GM12878 (cell line): ENCODE measurements at regions not wholly inside any gene's neighbourhood (a gene's known extent, or its start where the extent isn't known, plus 50 kb on each side); places are given as distances from the start of the nearest gene placed in this dataset.

Experiments used
- ATAC-seq: fragments of 200-7000 bp; cut with Tn5 transposase; 3 replicates; pipeline ENCODE4 v1.9.1; 2020; ENCODE audit warnings: mild to moderate bottlenecking, moderate library complexity
- BruUV-seq: library from RNA; stranded (reverse); fragments of 400-500 nt; replicated peaks from 2 replicates; lab custom pipeline; 2021; lab: Mats Ljungman, UMichigan
- CTCF ChIA-PET: fragments of 300-600 bp; sonication (Branson Sonifier 250); formaldehyde crosslinking; extraction: SDS; loops from one replicate; lab custom pipeline; 2021; ENCODE audit warnings: inconsistent platforms; lab: Yijun Ruan, JAX
- POLR2A ChIA-PET: fragments of 350-600 bp; formaldehyde crosslinking; extraction: SDS; loops from one replicate; lab custom pipeline; 2021; ENCODE audit warnings: inconsistent platforms; lab: Charles Lee
- RAD21 ChIA-PET: fragments of 300-600 bp; sonication (Branson Sonifier 250); formaldehyde crosslinking; loops from one replicate; lab custom pipeline; 2023; ENCODE audit warnings: antibody characterized with exemption; ENCODE audit not compliant: unreplicated experiment; lab: Charles Lee
- SMC1A ChIA-PET: fragments of 300-600 bp; sonication (Branson Sonifier 250); formaldehyde crosslinking; loops from one replicate; lab custom pipeline; 2023; ENCODE audit not compliant: unreplicated experiment, uncharacterized antibody; lab: Charles Lee
- DNase-seq: peaks from one replicate; pipeline ENCODE4 v3.0.0-alpha.2; 2011; ENCODE audit warnings: low read depth, low spot score
- FAIRE-seq: peaks from 3 replicates; lab custom pipeline; 2011; peaks lifted over from hg19 to GRCh38; lab: Jason Lieb, UNC
- H2AFZ ChIP-seq: 2 replicates; pipeline ENCODE4 v1.6.0; 2011; ENCODE audit warnings: low read depth, low read length, control low read depth; ENCODE audit not compliant: control insufficient read depth
- H3K27ac ChIP-seq: 2 replicates; pipeline ENCODE4 v1.5.1; 2011; ENCODE audit warnings: control low read depth; ENCODE audit not compliant: control insufficient read depth, insufficient read depth
- H3K27me3 ChIP-seq, 2 experiments: replicated peaks in 1 of 2; 2 replicates each; pipeline versions ENCODE4 v1.6.0 to v1.6.1; 2011; ENCODE audit warnings: low read length in 1 of 2; ENCODE audit not compliant: control insufficient read depth in 2 of 2, insufficient read depth in 2 of 2
- H3K36me3 ChIP-seq, 2 experiments: 2 replicates each; pipeline ENCODE4 v1.5.1; 2011; ENCODE audit warnings: low read length in 1 of 2; ENCODE audit not compliant: control insufficient read depth in 2 of 2, insufficient read depth in 2 of 2
- H3K4me1 ChIP-seq: 2 replicates; pipeline ENCODE4 v1.6.1; 2011; ENCODE audit warnings: mild to moderate bottlenecking, low read length, moderate library complexity, mixed read lengths; ENCODE audit not compliant: control insufficient read depth, insufficient read depth
- H3K4me2 ChIP-seq: 2 replicates; pipeline ENCODE4 v1.6.0; 2011; ENCODE audit warnings: control low read depth; ENCODE audit not compliant: control insufficient read depth, insufficient read depth
- H3K4me3 ChIP-seq: fragments of 200-600 bp; sonication (generic); 2 replicates; pipeline ENCODE4 v1.5.1; 2016
- H3K79me2 ChIP-seq: 2 replicates; pipeline ENCODE4 v1.6.0; 2011; ENCODE audit warnings: low read length; ENCODE audit not compliant: control insufficient read depth, insufficient read depth
- H3K9ac ChIP-seq: 2 replicates; pipeline ENCODE4 v1.8.0; 2011; ENCODE audit warnings: low read length, control low read depth, mixed read lengths; ENCODE audit not compliant: control insufficient read depth, insufficient read depth
- H3K9me3 ChIP-seq: replicated peaks from 3 replicates; pipeline ENCODE4 v1.5.1; 2011; ENCODE audit warnings: mild to moderate bottlenecking, low read length; ENCODE audit not compliant: control insufficient read depth, insufficient read depth
- H4K20me1 ChIP-seq: 2 replicates; pipeline ENCODE4 v1.6.0; 2011; ENCODE audit not compliant: control insufficient read depth, insufficient read depth
- ASH2L ChIP-seq: fragments of 300-600, 200-600 bp; sonication (generic); IDR thresholded peaks from 2 replicates; pipeline ENCODE4 v1.6.1; 2017; ENCODE audit warnings: low read depth, mild to moderate bottlenecking, borderline replicate concordance
- ESRRA ChIP-seq: IDR thresholded peaks from 2 replicates; pipeline ENCODE4 v1.6.1; 2012; ENCODE audit warnings: mild to moderate bottlenecking, low read length, improper control_type of control experiment
- HDAC2 ChIP-seq: fragments of 200-600 bp; sonication (generic); IDR thresholded peaks from 2 replicates; pipeline ENCODE4 v1.6.1; 2017
- KLF5 ChIP-seq: fragments of 450-650 bp; IDR thresholded peaks from 2 replicates; pipeline ENCODE4 v1.6.1; 2014; ENCODE audit warnings: mild to moderate bottlenecking; ENCODE audit not compliant: partially characterized antibody
- MAX ChIP-seq: IDR thresholded peaks from 2 replicates; pipeline ENCODE4 v1.6.1; 2012; ENCODE audit warnings: low read depth, low read length, improper control_type of control experiment
- NFYA ChIP-seq: IDR thresholded peaks from 2 replicates; pipeline ENCODE4 v1.6.1; 2011; ENCODE audit warnings: low read depth, mild to moderate bottlenecking, low read length, improper control_type of control experiment, borderline replicate concordance
- PBX3 ChIP-seq: IDR thresholded peaks from 2 replicates; pipeline ENCODE4 v1.6.1; 2011; ENCODE audit warnings: mild to moderate bottlenecking, low read depth, low read length, moderate library complexity; ENCODE audit not compliant: insufficient replicate concordance
- RB1 ChIP-seq: fragments of 450-650 bp; formaldehyde crosslinking; IDR thresholded peaks from 2 replicates; pipeline ENCODE4 v1.6.1; 2017; ENCODE audit warnings: mild to moderate bottlenecking, borderline replicate concordance
- RUNX3 ChIP-seq: IDR thresholded peaks from 2 replicates; pipeline ENCODE4 v1.6.1; 2012; ENCODE audit warnings: low read length, inconsistent platforms
- SMAD5 ChIP-seq: IDR thresholded peaks from 2 replicates; pipeline ENCODE4 v1.6.1; 2016; ENCODE audit warnings: antibody characterized with exemption, low read depth
- SREBF1 ChIP-seq: IDR thresholded peaks from 2 replicates; pipeline ENCODE4 v1.6.1; 2012; ENCODE audit warnings: mild to moderate bottlenecking, low read length
- YY1 ChIP-seq: IDR thresholded peaks from 2 replicates; pipeline ENCODE4 v1.6.1; 2011; ENCODE audit warnings: low read depth, mild to moderate bottlenecking, low read length
- WGBS: methylation state at CpG from one replicate; pipeline ENCODE4 v1.1.6; 2016; ENCODE audit warnings: low lambda C conversion rate; ENCODE audit not compliant: insufficient replicate concordance, insufficient coverage; ENCODE audit errors: missing lambda C conversion rate; 5-methylcytosine and 5-hydroxymethylcytosine counted together
- in situ Hi-C: fragments of 300-500 bp; cut with MboI; formaldehyde crosslinking; loops from 9 replicates; pipeline ENCODE4 v1.14.3; 2018; ENCODE audit warnings: mixed read lengths
- intact Hi-C: fragments of 100-400 bp; cut with micrococcal nuclease; formaldehyde crosslinking; loops from one replicate; pipeline ENCODE4 v1.14.2; 2022; ENCODE audit not compliant: unreplicated experiment
- TF ChIP-seq, protein P1 (sequence below): fragments of 450-650 bp; IDR thresholded peaks from 2 replicates; pipeline ENCODE4 v1.6.1; 2017; ENCODE audit warnings: borderline replicate concordance
- TF ChIP-seq, protein P2 (sequence below): fragments of 450-650 bp; IDR thresholded peaks from 2 replicates; pipeline ENCODE4 v1.6.1; 2016; ENCODE audit warnings: mild to moderate bottlenecking

DNA sequence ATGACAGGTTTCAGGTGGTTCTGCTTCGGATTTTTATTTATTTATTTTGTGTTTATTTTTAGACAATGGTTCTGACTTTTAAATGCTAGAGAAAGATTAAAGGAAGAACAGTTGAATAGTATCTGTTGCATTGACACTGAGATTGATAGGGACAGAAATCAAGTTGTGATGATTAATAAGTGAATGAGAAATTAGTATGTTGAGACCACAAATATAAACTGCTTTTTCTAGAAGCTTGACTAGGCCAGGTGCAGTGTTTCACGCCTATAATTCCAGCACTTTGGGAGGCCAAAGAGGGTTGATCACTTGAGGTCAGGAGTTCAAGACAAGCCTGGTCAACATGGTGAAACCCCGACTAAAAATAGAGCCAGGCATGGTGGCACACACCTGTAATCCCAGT is 65.1 kb upstream of the TNRC6B start:
- Histone ChIP-seq H3K4me2 (no peak overlapping the region), H3K79me2 (peaks cover 3% of the 10 kb centered on the region), H2AFZ (no peak overlapping the region), H3K4me3 (no peak overlapping the region), H3K27ac (no peak overlapping the region), H3K9me3 (no peaks in the 10 kb centered on the region), H3K36me3 (no peaks in the 10 kb centered on the region), H4K20me1 (no peaks in the 10 kb centered on the region), H3K4me1 (peaks cover 6% of the 10 kb centered on the region), H3K27me3 (no peaks in the 10 kb centered on the region), H3K9ac (no peak overlapping the region)
- POLR2A ChIA-PET = no interaction called here
- CTCF ChIA-PET = no interaction called here
- DNase-seq = no peak
- in situ Hi-C loops = no loop called here
- RAD21 ChIA-PET = no interaction called here
- TF ChIP-seq ASH2L (no peak), RUNX3 (0 out of 2 replicates have a peak, but pooled peaks have one; percentile 6), MAX (no peak)
- no TSS peak for BruUV-seq
- no peak for FAIRE-seq
- no peak for ATAC-seq
- WGBS = 25% methylated on average over 3 of the region's 3 CpGs
- intact Hi-C loops = no loop called here
- SMC1A ChIA-PET = interaction anchor here (1.2 kb wide), 1 partner anchor 27 kb away, joined by 3 read pairs; no protein-coding TSS in a partner anchor

GRCh38 chr22:40113696-40114095 is 64.0 kb upstream of the TNRC6B start:
- H3K27ac ChIP-seq = no peak overlapping the region
- no peaks in the 10 kb centered on the region for H3K79me2 ChIP-seq

More at GRCh38 chr22:40113696-40114095, 64.0 kb upstream of the TNRC6B start:
- no peak overlapping the region for H3K4me3 ChIP-seq
- no peak for FAIRE-seq
- in situ Hi-C loops = no loop called here
- TF ChIP-seq ESRRA = no peak
- no peak for TF ChIP-seq SMAD5
- no peak for TF ChIP-seq YY1
- TF ChIP-seq HDAC2 = no peak
- no peak for TF ChIP-seq RB1
- TF ChIP-seq PBX3 = no peak
- TF ChIP-seq MAX = no peak
- no peak for TF ChIP-seq SREBF1
- TF ChIP-seq NFYA = no peak
- TF ChIP-seq, protein P1, sequence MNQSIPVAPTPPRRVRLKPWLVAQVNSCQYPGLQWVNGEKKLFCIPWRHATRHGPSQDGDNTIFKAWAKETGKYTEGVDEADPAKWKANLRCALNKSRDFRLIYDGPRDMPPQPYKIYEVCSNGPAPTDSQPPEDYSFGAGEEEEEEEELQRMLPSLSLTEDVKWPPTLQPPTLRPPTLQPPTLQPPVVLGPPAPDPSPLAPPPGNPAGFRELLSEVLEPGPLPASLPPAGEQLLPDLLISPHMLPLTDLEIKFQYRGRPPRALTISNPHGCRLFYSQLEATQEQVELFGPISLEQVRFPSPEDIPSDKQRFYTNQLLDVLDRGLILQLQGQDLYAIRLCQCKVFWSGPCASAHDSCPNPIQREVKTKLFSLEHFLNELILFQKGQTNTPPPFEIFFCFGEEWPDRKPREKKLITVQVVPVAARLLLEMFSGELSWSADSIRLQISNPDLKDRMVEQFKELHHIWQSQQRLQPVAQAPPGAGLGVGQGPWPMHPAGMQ = no peak
- no peak for TF ChIP-seq KLF5
- TF ChIP-seq, protein P2, sequence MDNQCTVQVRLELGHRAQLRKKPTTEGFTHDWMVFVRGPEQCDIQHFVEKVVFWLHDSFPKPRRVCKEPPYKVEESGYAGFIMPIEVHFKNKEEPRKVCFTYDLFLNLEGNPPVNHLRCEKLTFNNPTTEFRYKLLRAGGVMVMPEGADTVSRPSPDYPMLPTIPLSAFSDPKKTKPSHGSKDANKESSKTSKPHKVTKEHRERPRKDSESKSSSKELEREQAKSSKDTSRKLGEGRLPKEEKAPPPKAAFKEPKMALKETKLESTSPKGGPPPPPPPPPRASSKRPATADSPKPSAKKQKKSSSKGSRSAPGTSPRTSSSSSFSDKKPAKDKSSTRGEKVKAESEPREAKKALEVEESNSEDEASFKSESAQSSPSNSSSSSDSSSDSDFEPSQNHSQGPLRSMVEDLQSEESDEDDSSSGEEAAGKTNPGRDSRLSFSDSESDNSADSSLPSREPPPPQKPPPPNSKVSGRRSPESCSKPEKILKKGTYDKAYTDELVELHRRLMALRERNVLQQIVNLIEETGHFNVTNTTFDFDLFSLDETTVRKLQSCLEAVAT = no peak
- TF ChIP-seq, all 136 proteins: peak for 0
- Histone ChIP-seq H3K4me1 (no peaks in the 10 kb centered on the region; the same call in 1 of the 2 replicates), H3K9me3 (no peaks in the 10 kb centered on the region), H3K27me3 (no peaks in the 10 kb centered on the region), H4K20me1 (no peaks in the 10 kb centered on the region), H3K36me3 (no peaks in the 10 kb centered on the region), H3K9ac (no peak overlapping the region), H3K4me2 (no peak overlapping the region), H2AFZ (no peak overlapping the region)
- RAD21 ChIA-PET = no interaction called here
- 75% methylated on average over 2 of the region's 2 CpGs for WGBS
- intact Hi-C loops = no loop called here
- ATAC-seq (no peak), DNase-seq (no peak)
- SMC1A ChIA-PET = no interaction called here
- CTCF ChIA-PET = no interaction called here
- BruUV-seq = no TSS peak
- POLR2A ChIA-PET = no interaction called here
